ENCODE measurements at regions not wholly inside any gene's neighbourhood (a gene's known extent, or its start where the extent isn't known, plus 50 kb on each side); places are given as distances from the start of the nearest gene placed in this dataset.

- TF ChIP-seq, protein P1, sequence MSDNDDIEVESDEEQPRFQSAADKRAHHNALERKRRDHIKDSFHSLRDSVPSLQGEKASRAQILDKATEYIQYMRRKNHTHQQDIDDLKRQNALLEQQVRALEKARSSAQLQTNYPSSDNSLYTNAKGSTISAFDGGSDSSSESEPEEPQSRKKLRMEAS (IDR thresholded peaks at IDR 0.05), result no peak
- TF ChIP-seq SP1 (IDR thresholded peaks at IDR 0.05; ENCODE audit: low read depth) (no peak), SIN3A (IDR thresholded peaks at IDR 0.05; ENCODE audit: low read depth) (no peak), CEBPB (IDR thresholded peaks at IDR 0.05; ENCODE audit: low read depth) (no peak), POLR2A (IDR thresholded peaks at IDR 0.05; ENCODE audit: borderline replicate concordance, extremely low read depth, insufficient read depth, insufficient read length) (no peak), JUND (IDR thresholded peaks at IDR 0.05) (no peak), ELF1 (IDR thresholded peaks at IDR 0.05; ENCODE audit: borderline replicate concordance, low read depth) (no peak), YY1 (IDR thresholded peaks at IDR 0.05; ENCODE audit: extremely low read depth, insufficient replicate concordance, low read depth, low read length) (no peak), EGR1 (IDR thresholded peaks at IDR 0.05; ENCODE audit: low read depth) (no peak), RAD21 (IDR thresholded peaks at IDR 0.05; ENCODE audit: low read depth) (no peak), EZH2phosphoT487 (IDR thresholded peaks at IDR 0.05; ENCODE audit: borderline replicate concordance) (no peak), CTCF (IDR thresholded peaks at IDR 0.05 in 2 of 3, conservative IDR thresholded peaks at IDR 0.05 in 1 of 3; ENCODE audit: borderline replicate concordance in 1 of 3, insufficient read depth in 1 of 3, low read depth in 2 of 3, low read length in 2 of 3) (no peak), CBX3 (IDR thresholded peaks at IDR 0.05; ENCODE audit: low read depth) (no peak), ZNF274 (IDR thresholded peaks at IDR 0.05; ENCODE audit: low read depth, low read length) (no peak), POLR2AphosphoS5 (IDR thresholded peaks at IDR 0.05; ENCODE audit: low read depth, low read length) (no peak), ZFX (IDR thresholded peaks at IDR 0.05) (no peak)
- TF ChIP-seq, protein P2, sequence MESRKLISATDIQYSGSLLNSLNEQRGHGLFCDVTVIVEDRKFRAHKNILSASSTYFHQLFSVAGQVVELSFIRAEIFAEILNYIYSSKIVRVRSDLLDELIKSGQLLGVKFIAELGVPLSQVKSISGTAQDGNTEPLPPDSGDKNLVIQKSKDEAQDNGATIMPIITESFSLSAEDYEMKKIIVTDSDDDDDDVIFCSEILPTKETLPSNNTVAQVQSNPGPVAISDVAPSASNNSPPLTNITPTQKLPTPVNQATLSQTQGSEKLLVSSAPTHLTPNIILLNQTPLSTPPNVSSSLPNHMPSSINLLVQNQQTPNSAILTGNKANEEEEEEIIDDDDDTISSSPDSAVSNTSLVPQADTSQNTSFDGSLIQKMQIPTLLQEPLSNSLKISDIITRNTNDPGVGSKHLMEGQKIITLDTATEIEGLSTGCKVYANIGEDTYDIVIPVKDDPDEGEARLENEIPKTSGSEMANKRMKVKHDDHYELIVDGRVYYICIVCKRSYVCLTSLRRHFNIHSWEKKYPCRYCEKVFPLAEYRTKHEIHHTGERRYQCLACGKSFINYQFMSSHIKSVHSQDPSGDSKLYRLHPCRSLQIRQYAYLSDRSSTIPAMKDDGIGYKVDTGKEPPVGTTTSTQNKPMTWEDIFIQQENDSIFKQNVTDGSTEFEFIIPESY (IDR thresholded peaks at IDR 0.05; ENCODE audit: extremely low read depth, insufficient replicate concordance, low read length), result no peak
- TF ChIP-seq, protein P3, sequence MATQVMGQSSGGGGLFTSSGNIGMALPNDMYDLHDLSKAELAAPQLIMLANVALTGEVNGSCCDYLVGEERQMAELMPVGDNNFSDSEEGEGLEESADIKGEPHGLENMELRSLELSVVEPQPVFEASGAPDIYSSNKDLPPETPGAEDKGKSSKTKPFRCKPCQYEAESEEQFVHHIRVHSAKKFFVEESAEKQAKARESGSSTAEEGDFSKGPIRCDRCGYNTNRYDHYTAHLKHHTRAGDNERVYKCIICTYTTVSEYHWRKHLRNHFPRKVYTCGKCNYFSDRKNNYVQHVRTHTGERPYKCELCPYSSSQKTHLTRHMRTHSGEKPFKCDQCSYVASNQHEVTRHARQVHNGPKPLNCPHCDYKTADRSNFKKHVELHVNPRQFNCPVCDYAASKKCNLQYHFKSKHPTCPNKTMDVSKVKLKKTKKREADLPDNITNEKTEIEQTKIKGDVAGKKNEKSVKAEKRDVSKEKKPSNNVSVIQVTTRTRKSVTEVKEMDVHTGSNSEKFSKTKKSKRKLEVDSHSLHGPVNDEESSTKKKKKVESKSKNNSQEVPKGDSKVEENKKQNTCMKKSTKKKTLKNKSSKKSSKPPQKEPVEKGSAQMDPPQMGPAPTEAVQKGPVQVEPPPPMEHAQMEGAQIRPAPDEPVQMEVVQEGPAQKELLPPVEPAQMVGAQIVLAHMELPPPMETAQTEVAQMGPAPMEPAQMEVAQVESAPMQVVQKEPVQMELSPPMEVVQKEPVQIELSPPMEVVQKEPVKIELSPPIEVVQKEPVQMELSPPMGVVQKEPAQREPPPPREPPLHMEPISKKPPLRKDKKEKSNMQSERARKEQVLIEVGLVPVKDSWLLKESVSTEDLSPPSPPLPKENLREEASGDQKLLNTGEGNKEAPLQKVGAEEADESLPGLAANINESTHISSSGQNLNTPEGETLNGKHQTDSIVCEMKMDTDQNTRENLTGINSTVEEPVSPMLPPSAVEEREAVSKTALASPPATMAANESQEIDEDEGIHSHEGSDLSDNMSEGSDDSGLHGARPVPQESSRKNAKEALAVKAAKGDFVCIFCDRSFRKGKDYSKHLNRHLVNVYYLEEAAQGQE (IDR thresholded peaks at IDR 0.05; ENCODE audit: low read depth), result no peak
- Histone ChIP-seq H4K20me1 (ENCODE audit: insufficient read depth) (no peaks in the 10 kb centered on the region), H3K79me2 (ENCODE audit: insufficient read depth, low read length) (no peaks in the 10 kb centered on the region), H3K9me3 (ENCODE audit: control insufficient read depth in 1 of 2, insufficient read depth in 1 of 2, low read depth in 1 of 2, low read length in 2 of 2) (no peaks in the 10 kb centered on the region), H3K27ac (ENCODE audit: low read depth, low read length) (no peak overlapping the region), H2AFZ (ENCODE audit: low read depth, low read length, poor library complexity, severe bottlenecking) (no peak overlapping the region), H3K9me2 (ENCODE audit: insufficient read depth) (no peaks in the 10 kb centered on the region), H3K36me3 (ENCODE audit: control insufficient read depth in 1 of 2, insufficient read depth in 2 of 2, low read length in 2 of 2) (no peaks in the 10 kb centered on the region), H3K27me3 (ENCODE audit: insufficient read depth, low read length) (no peaks in the 10 kb centered on the region), H3K9ac (ENCODE audit: low read length) (no peak overlapping the region), H3K4me2 (ENCODE audit: low read length) (no peak overlapping the region), H3K4me3 (replicated peaks in 1 of 2; ENCODE audit: low read depth in 1 of 2, low read length in 2 of 2) (no peak overlapping the region), H3K4me1 (ENCODE audit: control insufficient read depth in 1 of 2, insufficient read depth in 2 of 2, low read length in 2 of 2) (no peaks in the 10 kb centered on the region)
- ChIA-PET CTCF (no interaction called here), POLR2A (no interaction called here), RAD21 (ENCODE audit: low non-redundant PET in 1 of 2, low total read pairs in 2 of 2, uncharacterized antibody in 2 of 2, unreplicated experiment in 2 of 2) (no interaction called here)
- no TSS peak for BruUV-seq (replicated peaks)
- intact Hi-C loops (cut with micrococcal nuclease), result no loop called here
- ATAC-seq (no peak), DNase-seq (ENCODE audit: low read depth, low spot score) (no peak)
Measured at GRCh38 chr4:180219080-180219479, 2024.1 kb upstream of the TENM3 start.

Measured in HCT116 (cell line).